ENCODE measurements at regions not wholly inside any gene's neighbourhood (a gene's known extent, or its start where the extent isn't known, plus 50 kb on each side); places are given as distances from the start of the nearest gene placed in this dataset.

- Histone ChIP-seq H3K27ac (ENCODE audit: low read depth, low read length) (no peak overlapping the region), H3K4me3 (ENCODE audit: low read depth, low read length) (no peak overlapping the region), H3K9me3 (ENCODE audit: control insufficient read depth, insufficient read depth, low read length) (no peaks in the 10 kb centered on the region), H3K27me3 (ENCODE audit: control insufficient read depth, insufficient read depth, low read length) (peaks cover 54% of the 10 kb centered on the region)
- no peak for DNase-seq (ENCODE audit: low read depth, low spot score)
- ChIA-PET POLR2A (no interaction called here), CTCF (interaction anchor here (1.7 kb wide), 1 partner anchor 105 kb away, joined by 6 read pairs; the partner anchor contains the start of gene RASGRP1)
- TF ChIP-seq CTCF (IDR thresholded peaks at IDR 0.05; ENCODE audit: low read depth, low read length) = no peak
Observed at GRCh38 chr15:38668898-38669391, 104.3 kb upstream of the RASGRP1 start.

- no peaks in the 10 kb centered on the region for H3K9me3 ChIP-seq (ENCODE audit: control insufficient read depth, insufficient read depth, low read length)
- H3K27me3 ChIP-seq (ENCODE audit: control insufficient read depth, insufficient read depth, low read length) = peaks cover 43% of the 10 kb centered on the region
- TF ChIP-seq CTCF (IDR thresholded peaks at IDR 0.05; ENCODE audit: low read depth, low read length) = no peak
- DNase-seq (ENCODE audit: low read depth, low spot score) = no peak
- H3K4me3 ChIP-seq (ENCODE audit: low read depth, low read length) = no peak overlapping the region
- ChIA-PET CTCF (no interaction called here), POLR2A (no interaction called here)
- no peak overlapping the region for H3K27ac ChIP-seq (ENCODE audit: low read depth, low read length)
Observed at GRCh38 chr15:38670128-38671005, 105.8 kb upstream of the RASGRP1 start.

- peaks cover 41% of the 10 kb centered on the region for H3K27me3 ChIP-seq (ENCODE audit: control insufficient read depth, insufficient read depth, low read length)
- H3K4me3 ChIP-seq (ENCODE audit: low read depth, low read length) = no peak overlapping the region
- H3K27ac ChIP-seq (ENCODE audit: low read depth, low read length) = no peak overlapping the region
- DNase-seq (ENCODE audit: low read depth, low spot score) = no peak
- H3K9me3 ChIP-seq (ENCODE audit: control insufficient read depth, insufficient read depth, low read length) = no peaks in the 10 kb centered on the region
- POLR2A ChIA-PET = no interaction called here
- TF ChIP-seq CTCF (IDR thresholded peaks at IDR 0.05; ENCODE audit: low read depth, low read length) = no peak
- CTCF ChIA-PET = no interaction called here
Observed at GRCh38 chr15:38671006-38671387, 106.4 kb upstream of the RASGRP1 start.

GRCh38 chr15:38671675-38672254 is 107.2 kb upstream of the RASGRP1 start:
- Histone ChIP-seq H3K27me3 (ENCODE audit: control insufficient read depth, insufficient read depth, low read length) (peaks cover 39% of the 10 kb centered on the region), H3K9me3 (ENCODE audit: control insufficient read depth, insufficient read depth, low read length) (no peaks in the 10 kb centered on the region), H3K27ac (ENCODE audit: low read depth, low read length) (no peak overlapping the region), H3K4me3 (ENCODE audit: low read depth, low read length) (no peak overlapping the region)
- TF ChIP-seq CTCF (IDR thresholded peaks at IDR 0.05; ENCODE audit: low read depth, low read length) = no peak
- DNase-seq (ENCODE audit: low read depth, low spot score) = no peak
- CTCF ChIA-PET = interaction anchor here (1.1 kb wide), 1 partner anchor 12 kb away, joined by 4 read pairs; no protein-coding TSS in a partner anchor
- POLR2A ChIA-PET = no interaction called here

- Histone ChIP-seq H3K27me3 (ENCODE audit: control insufficient read depth, insufficient read depth, low read length) (peaks cover 35% of the 10 kb centered on the region), H3K27ac (ENCODE audit: low read depth, low read length) (no peak overlapping the region), H3K9me3 (ENCODE audit: control insufficient read depth, insufficient read depth, low read length) (no peaks in the 10 kb centered on the region), H3K4me3 (ENCODE audit: low read depth, low read length) (no peak overlapping the region)
- ChIA-PET CTCF (interaction anchor here (1.0 to 1.1 kb wide), 2 partner anchors 12 to 16 kb away, joined by 3 to 4 read pairs; no protein-coding TSS in a partner anchor), POLR2A (no interaction called here)
- no peak for DNase-seq (ENCODE audit: low read depth, low spot score)
- no peak for TF ChIP-seq CTCF (IDR thresholded peaks at IDR 0.05; ENCODE audit: low read depth, low read length)
Observed at GRCh38 chr15:38672273-38672672, 107.7 kb upstream of the RASGRP1 start.
